Prostate gland (tissue), 2 donors: ENCODE measurements at regions not wholly inside any gene's neighbourhood (a gene's known extent, or its start where the extent isn't known, plus 50 kb on each side); places are given as distances from the start of the nearest gene placed in this dataset.
"Not testable (repeated sequence)": the region's sequence is repeated elsewhere in the genome, so short reads cannot be mapped to it uniquely, and the experiment has no call there.

ENCODE experiments used
- DNase-seq: peaks from one replicate; pipeline ENCODE4 v3.0.0-alpha.2; 2019; ENCODE audit warnings: low spot score
- H3K27ac ChIP-seq, 2 donors: fragments of 200-600 bp; sonication (generic); 2 replicates each; pipeline ENCODE4 v1.5.1; 2017 to 2019
- H3K27me3 ChIP-seq: fragments of 200-600 bp; sonication (generic); replicated peaks from 2 replicates; pipeline ENCODE4 v1.5.1; 2019; ENCODE audit not compliant: insufficient read depth
- H3K36me3 ChIP-seq, 2 donors: fragments of 200-600 bp; sonication (generic); 1 replicate in 1 of 2; 2 replicates in 1 of 2; pipeline versions ENCODE4 v1.5.1 to v1.8.1; 2017 to 2019
- H3K4me1 ChIP-seq: fragments of 200-600 bp; sonication (generic); replicated peaks from 2 replicates; pipeline ENCODE4 v1.5.1; 2019
- H3K4me3 ChIP-seq, 2 donors: fragments of 200-600 bp; sonication (generic); 2 replicates each; pipeline ENCODE4 v1.5.1; 2017 to 2019
- H3K9me3 ChIP-seq: fragments of 200-600 bp; sonication (generic); 2 replicates; pipeline ENCODE4 v1.5.1; 2017
- POLR2A ChIP-seq: fragments of 450-650 bp; IDR thresholded peaks from one replicate; pipeline ENCODE4 v1.6.1; 2016; ENCODE audit warnings: antibody characterized with exemption, mild to moderate bottlenecking
- POLR2AphosphoS5 ChIP-seq: sonication (generic); formaldehyde crosslinking; IDR thresholded peaks from one replicate; pipeline ENCODE4 v1.6.1; 2017; ENCODE audit warnings: antibody characterized with exemption
- WGBS: methylation state at CpG from one replicate; pipeline ENCODE4 v1.1.5; 2018; 5-methylcytosine and 5-hydroxymethylcytosine counted together
- intact Hi-C: fragments of 100-400 bp; cut with DNase I; formaldehyde crosslinking; loops from one replicate; pipeline ENCODE4 v1.14.2; 2022
- TF ChIP-seq, protein P1 (sequence below), 4 experiments: fragments of 200-600 bp in 2 of 4; fragments of 450-650 bp in 2 of 4; sonication (generic) in 2 of 4; IDR thresholded peaks; 1 replicate in 3 of 4; 2 replicates in 1 of 4; pipeline ENCODE4 v1.5.1; 2016 to 2019; ENCODE audit warnings: antibody characterized with exemption in 4 of 4, mild to moderate bottlenecking in 2 of 4, moderate library complexity in 2 of 4

DNA sequence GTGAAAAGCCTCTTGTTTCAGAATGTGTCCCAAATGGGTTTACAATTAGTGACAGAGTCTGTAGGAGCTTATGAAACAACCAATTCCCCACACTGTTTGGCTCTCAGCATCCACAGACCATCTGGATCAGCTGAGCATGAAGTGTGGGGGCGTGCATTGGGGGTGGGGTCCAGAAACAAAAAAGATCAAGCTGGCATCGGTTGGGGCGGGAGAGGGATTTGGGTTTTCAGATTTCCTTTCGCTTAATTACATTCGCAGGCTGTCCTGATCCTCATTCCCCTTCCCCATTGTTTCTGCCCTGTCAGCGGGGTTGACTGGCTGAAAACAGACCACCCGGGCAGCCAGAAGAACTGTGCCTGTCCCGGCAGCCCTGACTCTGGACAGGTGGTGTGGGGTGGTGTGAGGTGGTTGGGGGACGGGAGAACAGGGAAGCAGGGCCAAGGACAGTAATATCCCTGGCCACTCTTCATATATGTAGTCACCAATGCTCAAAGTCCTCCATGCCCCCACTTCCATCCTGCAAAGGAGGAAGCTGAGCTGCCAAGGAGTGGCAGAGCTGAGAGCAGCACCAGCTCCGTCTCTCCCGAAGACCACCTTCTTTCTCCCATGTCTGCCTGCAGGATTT, 92.0 kb downstream of the IER5 start:
- no peaks in the 10 kb centered on the region for H3K27me3 ChIP-seq
- H3K36me3 ChIP-seq, result no peaks in the 10 kb centered on the region
- TF ChIP-seq POLR2A, result no peak
- TF ChIP-seq, protein P1, sequence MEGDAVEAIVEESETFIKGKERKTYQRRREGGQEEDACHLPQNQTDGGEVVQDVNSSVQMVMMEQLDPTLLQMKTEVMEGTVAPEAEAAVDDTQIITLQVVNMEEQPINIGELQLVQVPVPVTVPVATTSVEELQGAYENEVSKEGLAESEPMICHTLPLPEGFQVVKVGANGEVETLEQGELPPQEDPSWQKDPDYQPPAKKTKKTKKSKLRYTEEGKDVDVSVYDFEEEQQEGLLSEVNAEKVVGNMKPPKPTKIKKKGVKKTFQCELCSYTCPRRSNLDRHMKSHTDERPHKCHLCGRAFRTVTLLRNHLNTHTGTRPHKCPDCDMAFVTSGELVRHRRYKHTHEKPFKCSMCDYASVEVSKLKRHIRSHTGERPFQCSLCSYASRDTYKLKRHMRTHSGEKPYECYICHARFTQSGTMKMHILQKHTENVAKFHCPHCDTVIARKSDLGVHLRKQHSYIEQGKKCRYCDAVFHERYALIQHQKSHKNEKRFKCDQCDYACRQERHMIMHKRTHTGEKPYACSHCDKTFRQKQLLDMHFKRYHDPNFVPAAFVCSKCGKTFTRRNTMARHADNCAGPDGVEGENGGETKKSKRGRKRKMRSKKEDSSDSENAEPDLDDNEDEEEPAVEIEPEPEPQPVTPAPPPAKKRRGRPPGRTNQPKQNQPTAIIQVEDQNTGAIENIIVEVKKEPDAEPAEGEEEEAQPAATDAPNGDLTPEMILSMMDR (IDR thresholded peaks at IDR 0.05), result no peak
- no peak for TF ChIP-seq POLR2AphosphoS5
- no peak for DNase-seq
- no peak overlapping the region for H3K4me3 ChIP-seq
- intact Hi-C loops, result no loop called here
- no peaks in the 10 kb centered on the region for H3K4me1 ChIP-seq
- no peaks in the 10 kb centered on the region for H3K9me3 ChIP-seq
- 66% methylated on average over 11 of the region's 11 CpGs for WGBS
- no peak overlapping the region for H3K27ac ChIP-seq

DNA sequence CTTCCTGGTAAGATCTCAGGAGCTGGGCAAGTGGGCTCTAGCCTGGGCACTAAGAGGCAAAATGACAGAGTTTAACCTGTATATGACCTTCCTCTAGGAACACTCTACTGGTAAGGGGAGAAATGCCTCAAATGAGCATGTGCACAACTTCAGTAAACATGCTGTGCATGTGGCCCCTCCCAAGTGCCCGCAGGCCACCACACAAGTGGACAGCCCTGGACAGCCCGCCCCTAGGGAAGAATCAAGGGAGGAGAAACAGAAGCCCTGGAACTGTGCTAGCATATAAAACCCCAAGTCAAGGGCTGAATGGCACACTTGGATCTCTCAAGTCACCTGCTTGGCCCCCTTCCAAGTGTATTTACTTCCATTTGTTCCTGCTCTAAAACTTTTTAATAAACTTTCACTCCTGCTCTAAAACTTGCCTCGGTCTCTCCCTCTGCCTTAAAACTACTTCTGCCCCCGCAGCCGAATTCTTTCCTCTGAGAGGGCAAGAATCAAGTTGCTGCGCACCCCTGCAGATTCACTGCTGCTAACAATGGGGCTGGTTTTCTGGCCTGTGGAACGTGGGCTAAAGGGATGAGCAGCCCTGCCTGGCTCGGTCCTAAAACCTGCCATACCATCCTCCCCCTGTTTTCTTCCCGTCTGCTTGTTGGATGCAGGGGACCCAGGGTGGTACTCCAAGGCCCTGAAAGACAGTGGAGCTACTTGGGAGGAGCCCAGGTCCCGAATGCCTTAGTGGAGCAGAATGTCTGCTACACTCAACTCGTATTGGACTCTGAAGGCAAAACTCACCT, 93.5 kb downstream of the IER5 start:
- no peaks in the 10 kb centered on the region for H3K27me3 ChIP-seq
- no peak for DNase-seq
- no peak overlapping the region for H3K4me3 ChIP-seq
- intact Hi-C loops, result no loop called here
- no peaks in the 10 kb centered on the region for H3K9me3 ChIP-seq
- TF ChIP-seq, protein P1 (IDR thresholded peaks at IDR 0.05), result no peak
- TF ChIP-seq POLR2A (no peak), POLR2AphosphoS5 (no peak)
- 77% methylated on average over 11 of the region's 11 CpGs for WGBS
- H3K36me3 ChIP-seq, result no peaks in the 10 kb centered on the region
- H3K4me1 ChIP-seq, result no peaks in the 10 kb centered on the region
- H3K27ac ChIP-seq, result no peak overlapping the region

DNA sequence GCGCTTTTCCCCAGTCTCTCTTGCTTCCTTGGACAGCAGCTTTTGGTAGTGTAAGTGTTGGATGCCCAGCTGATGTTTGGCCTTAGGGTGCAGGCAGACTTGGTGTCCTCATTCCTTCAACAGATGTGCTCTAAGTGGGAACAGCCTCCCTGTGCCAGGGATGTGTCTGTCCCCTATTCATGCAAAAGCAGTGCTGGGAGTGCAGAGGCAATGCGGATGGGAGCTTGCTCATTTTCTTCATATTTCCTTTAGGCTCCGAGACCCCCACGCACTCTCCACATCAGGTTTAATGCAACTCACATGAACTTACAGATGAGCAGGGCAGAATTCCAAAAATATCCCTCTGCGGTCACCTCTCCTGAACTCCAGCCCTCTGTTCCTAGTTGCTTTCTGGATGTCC, 96.1 kb downstream of the IER5 start:
- H3K4me3 ChIP-seq, result no peak overlapping the region
- TF ChIP-seq, protein P1 (IDR thresholded peaks at IDR 0.05), result no peak
- TF ChIP-seq POLR2AphosphoS5, result no peak
- no peak for TF ChIP-seq POLR2A
- H3K4me1 ChIP-seq, result no peaks in the 10 kb centered on the region
- no peaks in the 10 kb centered on the region for H3K27me3 ChIP-seq
- DNase-seq, result no peak
- no peaks in the 10 kb centered on the region for H3K36me3 ChIP-seq
- no peaks in the 10 kb centered on the region for H3K9me3 ChIP-seq
- 90% methylated on average over 5 of the region's 5 CpGs for WGBS
- intact Hi-C loops, result no loop called here
- H3K27ac ChIP-seq, result no peak overlapping the region

DNA sequence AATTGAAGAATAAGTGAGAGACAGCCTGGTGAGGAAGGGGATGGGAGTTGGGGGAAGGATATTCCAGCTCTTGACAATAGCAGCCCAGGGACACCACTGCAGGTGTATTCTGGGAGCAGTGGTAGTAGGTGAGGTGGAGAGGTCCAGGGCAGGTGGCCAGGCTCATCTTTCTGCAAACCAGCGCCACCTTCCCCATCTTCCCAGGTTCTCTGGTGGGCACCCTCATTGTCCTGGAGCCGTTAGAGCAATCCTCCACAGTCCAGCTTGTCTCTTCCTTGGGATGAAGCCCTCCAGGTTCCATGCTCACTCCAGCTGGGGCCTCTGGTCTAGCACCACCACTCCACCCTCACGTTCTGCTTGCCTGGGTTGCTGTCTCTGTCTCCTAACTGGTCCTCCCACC, 97.0 kb downstream of the IER5 start:
- DNase-seq, result no peak
- H3K36me3 ChIP-seq, result no peaks in the 10 kb centered on the region
- no peak overlapping the region for H3K4me3 ChIP-seq
- WGBS, result 43% methylated on average over 3 of the region's 3 CpGs
- no peak overlapping the region for H3K27ac ChIP-seq
- no peak for TF ChIP-seq POLR2AphosphoS5
- TF ChIP-seq POLR2A, result no peak
- TF ChIP-seq, protein P1 (IDR thresholded peaks at IDR 0.05), result no peak
- no peaks in the 10 kb centered on the region for H3K27me3 ChIP-seq
- H3K4me1 ChIP-seq, result no peaks in the 10 kb centered on the region
- H3K9me3 ChIP-seq, result no peaks in the 10 kb centered on the region
- intact Hi-C loops, result no loop called here

DNA sequence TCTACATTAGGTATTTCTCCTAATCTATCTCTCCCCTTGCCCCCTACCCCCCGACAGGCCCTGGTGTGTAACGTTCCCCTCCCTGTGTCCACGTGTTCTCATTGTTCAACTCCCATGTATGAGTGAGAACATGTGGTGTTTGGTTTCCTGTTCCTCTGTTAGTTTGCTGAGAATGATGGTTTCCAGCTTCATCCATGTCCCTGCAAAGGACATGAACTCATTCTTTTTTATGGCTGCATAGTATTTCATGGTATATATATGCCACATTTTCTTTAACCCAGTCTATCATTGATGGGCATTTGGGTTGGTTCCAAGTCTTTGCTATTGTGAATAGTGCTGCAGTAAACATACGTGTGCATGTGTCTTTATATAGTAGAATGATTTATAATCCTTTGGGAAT, 97.6 kb downstream of the IER5 start:
- H3K27me3 ChIP-seq, H3K36me3 ChIP-seq, DNase-seq, H3K27ac ChIP-seq, intact Hi-C loops, H3K4me3 ChIP-seq, H3K9me3 ChIP-seq, H3K4me1 ChIP-seq: not testable (repeated sequence)
- WGBS, result 78% methylated on average over 4 of the region's 4 CpGs
